Fibroblast of mammary gland (primary cell): ENCODE measurements at regions not wholly inside any gene's neighbourhood (a gene's known extent, or its start where the extent isn't known, plus 50 kb on each side); places are given as distances from the start of the nearest gene placed in this dataset.

ENCODE experiments used
- DNase-seq: peaks from one replicate; pipeline ENCODE4 v3.0.0-alpha.2; 2010; ENCODE audit warnings: low read depth
- H3K4me3 ChIP-seq: 2 replicates; pipeline ENCODE4 v1.5.1; 2011; ENCODE audit warnings: low read depth, mild to moderate bottlenecking, low read length, moderate library complexity; ENCODE audit not compliant: control insufficient read depth
- TF ChIP-seq, protein P1 (sequence below): conservative IDR thresholded peaks from 2 replicates; pipeline ENCODE4 v1.5.1; 2011; ENCODE audit warnings: low read depth, low read length, inconsistent platforms; ENCODE audit not compliant: control insufficient read depth, insufficient read depth

DNA sequence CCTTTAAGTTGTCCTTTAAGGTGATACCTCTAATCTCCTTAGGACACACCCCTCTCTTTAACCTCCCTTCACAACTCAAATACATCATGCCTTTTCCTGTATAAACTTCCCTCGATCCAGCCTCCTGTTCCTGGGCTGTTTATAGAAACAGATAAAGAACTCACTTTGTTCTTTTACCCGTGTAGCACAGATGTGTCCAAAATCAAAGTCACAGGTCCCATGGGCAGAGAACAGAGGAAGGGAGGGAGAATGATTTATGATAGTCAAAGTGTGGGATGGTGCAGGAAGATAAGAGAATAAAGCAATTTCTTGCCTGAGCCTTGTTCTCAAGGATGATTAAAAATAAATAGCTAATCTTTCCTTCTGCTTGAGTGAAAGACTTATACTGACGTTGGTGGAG, 50.3 kb upstream of the CABCOCO1 start:
- TF ChIP-seq, protein P1, sequence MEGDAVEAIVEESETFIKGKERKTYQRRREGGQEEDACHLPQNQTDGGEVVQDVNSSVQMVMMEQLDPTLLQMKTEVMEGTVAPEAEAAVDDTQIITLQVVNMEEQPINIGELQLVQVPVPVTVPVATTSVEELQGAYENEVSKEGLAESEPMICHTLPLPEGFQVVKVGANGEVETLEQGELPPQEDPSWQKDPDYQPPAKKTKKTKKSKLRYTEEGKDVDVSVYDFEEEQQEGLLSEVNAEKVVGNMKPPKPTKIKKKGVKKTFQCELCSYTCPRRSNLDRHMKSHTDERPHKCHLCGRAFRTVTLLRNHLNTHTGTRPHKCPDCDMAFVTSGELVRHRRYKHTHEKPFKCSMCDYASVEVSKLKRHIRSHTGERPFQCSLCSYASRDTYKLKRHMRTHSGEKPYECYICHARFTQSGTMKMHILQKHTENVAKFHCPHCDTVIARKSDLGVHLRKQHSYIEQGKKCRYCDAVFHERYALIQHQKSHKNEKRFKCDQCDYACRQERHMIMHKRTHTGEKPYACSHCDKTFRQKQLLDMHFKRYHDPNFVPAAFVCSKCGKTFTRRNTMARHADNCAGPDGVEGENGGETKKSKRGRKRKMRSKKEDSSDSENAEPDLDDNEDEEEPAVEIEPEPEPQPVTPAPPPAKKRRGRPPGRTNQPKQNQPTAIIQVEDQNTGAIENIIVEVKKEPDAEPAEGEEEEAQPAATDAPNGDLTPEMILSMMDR: no peak
- DNase-seq: no peak
- no peak overlapping the region for H3K4me3 ChIP-seq

DNA sequence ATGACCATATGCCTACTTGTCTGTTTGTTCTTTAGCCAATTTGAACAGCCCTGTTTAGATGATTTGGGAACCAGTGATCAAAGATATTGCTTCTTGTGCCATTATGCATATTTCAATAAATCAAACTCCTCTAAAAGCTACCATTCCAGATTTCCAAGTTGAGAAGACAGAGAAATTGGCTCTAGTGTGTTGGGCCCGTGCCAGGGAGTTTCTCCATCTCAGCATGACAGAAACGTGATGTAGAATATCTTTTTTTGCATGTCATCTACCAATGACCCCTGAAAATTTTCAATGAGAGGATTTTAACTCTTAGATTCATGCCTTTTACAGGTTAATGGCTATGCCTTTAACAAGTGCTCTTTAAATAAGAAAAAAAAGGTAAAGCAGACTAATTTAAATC, 50.7 kb upstream of the CABCOCO1 start:
- TF ChIP-seq, protein P1: no peak
- H3K4me3 ChIP-seq: no peak overlapping the region
- DNase-seq: no peak

DNA sequence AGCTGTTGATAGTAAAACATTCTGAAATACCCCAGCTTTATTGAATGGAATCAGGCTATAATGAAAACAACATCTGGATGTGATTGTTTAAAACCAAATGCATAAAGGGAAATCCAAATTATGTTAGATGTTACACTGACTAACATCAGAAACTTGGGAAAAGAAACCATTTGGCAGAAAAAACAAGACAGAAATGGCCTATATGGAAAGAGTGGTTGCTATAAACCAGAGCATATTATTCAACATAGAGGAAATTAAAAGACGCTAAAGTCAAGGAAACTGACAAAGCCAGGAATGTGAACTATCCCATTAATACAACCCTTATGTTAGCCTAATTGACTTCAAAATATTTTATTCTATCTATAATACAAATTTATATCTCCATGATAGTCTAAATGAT, 53.0 kb upstream of the CABCOCO1 start:
- TF ChIP-seq, protein P1: no peak
- no peak overlapping the region for H3K4me3 ChIP-seq
- no peak for DNase-seq

DNA sequence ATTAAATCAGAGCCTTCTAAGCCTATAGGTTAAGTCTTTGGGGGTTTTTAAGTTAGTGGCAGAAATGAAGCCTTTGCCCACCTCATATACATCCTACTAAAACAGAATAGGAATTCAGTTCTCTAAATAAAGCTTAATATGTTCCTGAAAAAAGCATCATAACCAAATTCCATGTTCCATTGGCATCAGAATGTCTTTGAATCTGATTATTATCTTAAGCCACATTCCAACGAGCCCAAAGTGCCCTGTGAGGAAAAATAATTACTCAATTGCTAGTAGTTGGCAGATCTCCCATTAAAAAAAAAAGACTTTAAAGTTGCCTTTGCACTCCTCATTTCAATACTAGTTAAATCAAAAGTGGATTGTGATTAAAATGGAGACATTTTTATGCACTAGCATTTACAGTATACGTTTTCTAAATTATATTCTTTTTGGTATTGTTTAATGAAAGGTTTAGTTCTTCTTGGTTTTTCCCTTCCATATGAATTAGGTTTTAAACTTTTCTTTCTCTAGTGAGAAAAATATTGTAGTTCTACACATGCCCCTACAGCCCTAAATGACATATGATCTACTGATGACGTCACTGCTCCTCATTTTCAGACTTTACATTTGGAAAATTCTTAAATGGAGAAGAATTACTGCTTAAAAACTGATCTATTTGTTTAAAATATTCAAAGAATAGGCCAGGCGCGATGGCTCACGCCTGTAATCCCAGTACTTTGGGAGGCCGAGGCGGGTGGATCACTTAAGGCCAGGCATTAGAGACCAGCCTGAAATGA, 54.3 kb upstream of the CABCOCO1 start:
- peak; percentile 6 for DNase-seq
- TF ChIP-seq, protein P1: no peak
- no peak overlapping the region for H3K4me3 ChIP-seq

DNA sequence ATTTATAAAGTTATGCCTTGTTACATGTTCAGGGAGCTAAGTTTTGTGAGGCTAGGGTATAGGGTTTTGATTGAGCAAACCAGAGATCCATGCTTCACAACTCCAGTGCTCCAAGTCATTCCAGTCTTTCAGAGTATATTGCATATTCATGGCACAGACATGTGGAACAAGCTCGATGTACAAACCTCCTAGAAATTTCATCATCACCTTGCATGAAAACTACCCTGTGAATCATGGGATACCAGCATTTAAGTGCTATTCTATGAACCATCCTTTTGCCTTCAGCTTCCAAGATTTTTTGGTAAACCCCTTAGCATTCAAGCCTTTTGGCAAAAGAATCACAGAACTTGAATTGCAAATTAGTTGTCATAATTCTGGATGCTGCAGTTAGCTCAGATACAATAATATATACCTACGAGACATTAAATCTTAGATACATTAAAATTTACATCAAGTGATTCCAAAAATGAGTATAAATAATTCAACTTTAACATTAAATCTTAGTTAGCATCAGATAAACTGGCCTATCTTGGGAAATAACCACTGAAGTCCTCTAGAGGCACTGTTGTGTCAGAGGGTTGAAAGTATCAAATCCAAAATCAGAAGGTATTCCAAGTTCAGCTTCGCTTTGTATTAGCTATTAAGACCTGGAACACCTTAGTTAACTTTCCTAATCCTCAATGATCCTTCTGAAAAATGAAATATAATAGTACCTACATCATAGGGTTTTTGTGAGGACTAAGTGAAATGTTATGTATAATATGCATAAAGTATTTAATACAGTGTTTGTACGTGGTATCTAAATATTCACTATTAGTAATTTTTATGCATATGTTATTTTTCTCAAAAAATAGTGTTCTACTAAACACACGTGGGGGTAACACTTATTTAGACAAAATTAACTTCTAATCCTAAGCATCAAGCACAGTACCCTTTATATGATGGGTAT, 55.5 kb upstream of the CABCOCO1 start:
- H3K4me3 ChIP-seq: no peak overlapping the region
- TF ChIP-seq, protein P1: peak; percentile 64
- DNase-seq: peak; percentile 42

DNA sequence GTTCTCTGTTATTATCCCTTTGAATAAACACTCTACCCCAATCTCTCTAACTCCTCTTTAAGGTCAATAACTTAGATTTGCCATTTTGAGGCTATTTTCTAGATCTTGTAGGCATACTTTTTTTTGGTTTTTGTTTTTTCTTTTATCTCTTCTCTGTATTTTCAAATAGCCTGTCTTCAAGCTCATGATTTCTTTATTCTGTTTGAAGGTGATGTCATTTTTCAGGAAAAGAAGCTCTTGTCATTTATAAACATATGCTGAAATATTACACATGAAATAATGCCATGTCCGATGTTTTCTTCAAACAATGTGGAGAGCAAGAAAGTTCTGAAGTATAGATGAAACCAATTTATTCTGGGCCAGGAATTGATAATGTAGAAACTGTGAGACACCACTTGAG, 57.5 kb upstream of the CABCOCO1 start:
- DNase-seq: no peak
- H3K4me3 ChIP-seq: no peak overlapping the region

More for the DNA sequence above, 57.5 kb upstream of the CABCOCO1 start:
- TF ChIP-seq, protein P1: no peak
